Stimulated activated CD4-positive, alpha-beta T cell treated with anti-CD3 and anti-CD28 coated beads, Interleukin-2, amount 100 ng/mL, for 4 hours (primary cell): ENCODE measurements at regions not wholly inside any gene's neighbourhood (a gene's known extent, or its start where the extent isn't known, plus 50 kb on each side); places are given as distances from the start of the nearest gene placed in this dataset.
"Not testable (repeated sequence)": the region's sequence is repeated elsewhere in the genome, so short reads cannot be mapped to it uniquely, and the experiment has no call there.

ENCODE experiments used
- DNase-seq: peaks from one replicate; pipeline ENCODE4 v3.0.0-alpha.2; 2020; ENCODE audit warnings: low read depth

- DNase-seq: no peak
Observed at GRCh38 chr6:165782812-165783211, 119.8 kb upstream of the PDE10A start.

DNA sequence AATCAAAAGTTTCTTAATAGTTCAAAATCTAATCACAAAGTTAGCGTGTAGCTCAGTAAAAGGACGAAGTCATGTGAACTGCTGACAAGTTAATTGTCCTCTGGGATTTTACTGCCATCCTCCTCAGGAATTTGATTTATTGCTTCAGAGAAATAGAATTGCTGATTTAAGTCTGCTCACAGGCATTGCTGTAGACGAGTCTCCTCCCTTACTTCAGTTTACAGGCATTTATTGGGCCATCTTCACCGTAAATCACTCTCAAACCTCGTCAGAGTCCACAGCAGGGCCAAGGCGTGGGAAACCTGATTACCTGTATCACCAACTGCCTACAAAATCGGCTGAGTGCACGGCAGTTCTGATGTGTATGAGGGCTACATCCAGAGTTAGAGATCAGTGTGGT is 119.1 kb upstream of the PDE10A start:
- no peak for DNase-seq

DNA sequence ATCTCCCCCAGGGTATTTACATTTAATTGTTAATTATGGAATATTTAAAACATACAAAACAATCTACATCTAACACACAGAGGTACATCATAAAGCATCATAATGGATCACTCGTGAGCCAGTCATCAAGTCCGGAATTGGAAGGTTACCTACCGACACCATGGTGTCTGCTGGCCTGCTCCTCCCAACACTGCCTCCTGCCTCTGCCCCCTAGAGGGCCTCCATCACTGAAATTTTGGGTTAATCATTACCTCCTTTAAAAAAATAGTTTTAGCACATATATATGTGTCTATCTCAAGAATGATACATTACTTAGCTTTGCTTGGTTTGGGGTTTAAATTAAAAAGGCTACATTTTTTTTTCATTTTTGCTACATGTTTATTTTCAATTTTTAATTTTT is 114.6 kb upstream of the PDE10A start:
- DNase-seq: no peak

DNA sequence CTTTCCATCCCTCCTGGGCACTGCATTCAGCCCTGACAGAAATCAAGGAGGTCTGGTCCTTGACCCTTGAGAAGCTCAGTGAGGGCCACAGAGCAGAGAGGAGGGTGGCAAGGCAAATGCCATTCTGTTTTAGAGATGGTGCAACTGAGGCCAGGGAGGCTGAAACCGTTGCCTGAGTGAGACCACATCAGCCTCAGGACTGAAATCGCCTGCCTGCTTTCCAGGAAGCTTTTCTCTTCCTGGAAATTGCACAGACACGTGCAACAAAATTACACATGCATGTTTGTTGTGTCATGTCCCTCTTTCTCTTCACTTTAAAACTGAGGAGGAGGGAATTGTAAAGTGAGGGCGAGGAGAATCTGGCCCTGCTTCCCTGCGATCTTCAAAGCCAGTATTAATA is 113.7 kb upstream of the PDE10A start:
- DNase-seq: no peak

DNA sequence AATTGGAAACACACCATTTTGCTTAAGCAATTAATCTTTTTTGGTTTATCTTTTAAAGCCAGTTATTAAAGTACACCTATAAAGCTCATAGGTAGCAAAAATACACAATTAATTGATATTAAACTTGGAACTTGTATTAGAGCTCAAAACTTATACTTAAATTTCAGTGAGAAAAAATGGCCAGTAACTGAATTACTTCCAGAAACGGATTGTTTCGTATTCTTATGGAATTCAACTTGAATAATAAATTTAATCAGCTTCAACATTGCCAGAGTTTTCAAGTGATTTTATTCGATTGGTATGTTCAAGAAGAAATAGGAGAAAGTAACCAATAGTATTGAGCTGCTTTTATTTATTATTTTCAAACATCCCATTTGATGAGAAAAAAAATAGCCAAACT is 112.7 kb upstream of the PDE10A start:
- DNase-seq: no peak

DNA sequence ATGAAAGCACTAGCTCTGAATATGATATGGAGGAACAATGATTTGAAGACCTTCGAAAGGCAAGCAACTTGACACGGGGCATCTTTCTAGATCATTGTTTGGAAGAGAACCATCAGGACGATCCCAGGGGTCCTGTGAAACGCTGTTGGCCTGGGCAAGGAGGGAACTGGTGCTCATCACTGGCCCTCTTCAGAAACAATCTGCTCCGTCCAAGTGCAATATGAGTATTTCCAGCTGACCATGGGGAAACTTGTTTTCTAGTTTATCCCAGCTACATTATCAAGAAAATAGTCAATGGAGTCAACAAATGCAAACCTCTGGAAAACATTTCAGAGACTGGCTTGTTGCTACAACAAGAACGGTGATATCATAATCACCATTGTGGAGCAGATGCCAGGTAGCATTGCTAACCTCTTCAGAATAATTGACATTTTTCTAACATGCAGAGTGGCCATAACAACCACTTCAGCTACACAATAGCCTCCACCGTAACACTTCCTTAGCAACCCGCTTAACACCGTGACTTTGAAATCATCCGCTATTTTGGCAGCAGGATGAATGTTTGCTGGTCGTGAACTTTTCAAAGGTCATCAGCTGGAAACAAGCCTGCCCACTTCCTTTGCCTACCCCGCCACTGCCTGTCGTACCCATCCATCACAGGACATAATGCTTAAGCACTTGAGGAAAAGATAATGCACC is 112.0 kb upstream of the PDE10A start:
- no peak for DNase-seq

- DNase-seq: no peak
Observed at GRCh38 chr6:165770397-165771082, 107.5 kb upstream of the PDE10A start.

DNA sequence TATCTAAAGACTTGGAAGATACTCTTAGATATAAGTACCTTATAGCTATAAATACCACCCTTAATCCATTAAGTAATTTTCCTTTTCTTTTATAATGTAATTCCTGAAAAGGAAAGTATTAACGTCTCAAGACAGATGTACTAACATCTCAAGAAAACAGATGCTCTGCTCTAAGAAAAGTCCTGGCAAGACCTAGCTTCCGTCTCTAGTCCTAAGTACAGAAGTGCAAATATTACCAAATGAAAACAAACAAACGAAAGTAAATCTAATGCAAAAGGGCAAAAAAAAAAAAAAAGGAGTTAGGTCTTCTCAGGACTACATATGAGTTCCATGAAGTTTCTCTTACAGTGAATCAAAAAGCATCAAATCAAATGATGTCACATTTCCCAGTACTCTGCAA is 106.8 kb upstream of the PDE10A start:
- no peak for DNase-seq

DNA sequence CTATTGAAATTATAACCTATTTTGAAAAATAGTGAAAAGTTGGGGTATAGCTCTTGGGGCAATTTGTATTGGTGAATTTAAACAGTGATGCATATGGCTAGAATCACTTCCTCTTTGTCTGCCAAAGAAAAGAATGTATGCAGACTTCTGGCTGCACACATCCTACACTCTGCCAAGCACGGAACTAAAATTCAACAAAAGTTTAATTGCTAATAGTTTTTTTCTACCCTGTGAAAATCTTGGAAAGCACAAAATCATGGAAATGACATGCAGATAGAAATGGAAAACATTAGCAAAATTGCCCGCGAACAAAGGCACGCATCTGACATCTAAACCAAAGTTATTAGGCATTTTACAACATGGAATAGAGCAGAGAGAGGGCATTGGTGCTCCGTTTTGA is 106.4 kb upstream of the PDE10A start:
- DNase-seq: no peak

- DNase-seq: no peak
Observed at GRCh38 chr6:165768961-165769360, 105.9 kb upstream of the PDE10A start.

GRCh38 chr6:165767228-165767627 is 104.2 kb upstream of the PDE10A start:
- DNase-seq: no peak

DNA sequence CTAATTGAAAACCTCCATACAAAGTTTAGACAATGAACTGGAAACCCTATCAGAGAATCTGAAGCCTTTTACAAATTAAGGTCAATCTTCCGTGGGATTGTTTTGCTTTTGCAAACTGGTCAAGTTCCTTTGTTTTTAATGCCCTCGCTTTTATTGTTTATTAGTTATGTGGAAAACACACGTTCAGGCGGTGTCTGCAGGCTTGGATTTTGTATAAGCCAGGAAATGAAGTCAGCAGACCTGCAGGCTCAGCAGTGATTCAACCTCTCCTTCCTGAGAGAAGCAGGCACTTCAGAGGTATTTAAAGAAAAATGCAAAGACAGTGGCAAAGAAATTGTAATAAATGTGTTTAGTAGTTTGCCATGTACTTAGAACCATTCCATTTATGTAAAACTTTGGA is 103.4 kb upstream of the PDE10A start:
- no peak for DNase-seq

GRCh38 chr6:165766026-165766425 is 103.0 kb upstream of the PDE10A start:
- no peak for DNase-seq

DNA sequence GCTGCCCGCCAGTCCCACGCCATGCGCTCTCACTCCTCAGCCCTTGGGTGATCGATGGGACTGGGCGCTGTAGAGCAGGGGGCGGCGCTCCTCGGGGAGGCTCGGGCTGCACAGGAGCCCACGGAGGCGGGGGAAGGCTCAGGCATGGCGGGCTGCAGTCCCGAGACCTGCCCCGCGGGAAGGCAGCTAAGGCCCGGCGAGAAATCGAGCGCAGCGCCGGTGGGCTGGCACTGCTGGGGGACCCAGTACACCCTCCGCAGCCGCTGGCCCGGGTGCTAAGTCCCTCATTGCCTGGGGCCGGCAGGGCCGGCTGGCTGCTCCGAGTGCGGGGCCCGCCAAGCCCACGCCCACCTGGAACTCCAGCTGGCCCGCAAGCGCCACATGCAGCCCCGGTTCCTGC is 102.2 kb upstream of the PDE10A start:
- not testable (repeated sequence) for DNase-seq

GRCh38 chr6:165762876-165763275 is 99.8 kb upstream of the PDE10A start:
- no peak for DNase-seq

DNA sequence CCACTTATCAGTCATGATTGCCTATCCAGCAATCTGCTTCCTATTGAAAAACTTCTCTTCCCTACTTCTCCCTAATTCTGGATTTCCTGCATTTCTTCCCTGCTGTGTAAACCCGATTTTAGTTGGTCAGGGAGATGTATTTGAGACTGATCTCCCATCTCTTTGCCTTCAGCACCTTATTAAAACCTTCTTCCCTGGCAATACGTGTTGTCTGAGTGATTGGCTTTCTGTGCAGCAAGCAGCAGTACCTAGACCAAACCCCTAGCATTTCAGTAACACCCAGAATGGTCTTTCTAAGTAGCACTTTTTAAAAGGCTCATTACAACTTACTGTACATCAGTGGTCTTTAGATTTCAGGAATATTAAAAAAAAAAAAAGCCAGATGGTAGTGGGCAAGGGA is 99.1 kb upstream of the PDE10A start:
- no peak for DNase-seq

DNA sequence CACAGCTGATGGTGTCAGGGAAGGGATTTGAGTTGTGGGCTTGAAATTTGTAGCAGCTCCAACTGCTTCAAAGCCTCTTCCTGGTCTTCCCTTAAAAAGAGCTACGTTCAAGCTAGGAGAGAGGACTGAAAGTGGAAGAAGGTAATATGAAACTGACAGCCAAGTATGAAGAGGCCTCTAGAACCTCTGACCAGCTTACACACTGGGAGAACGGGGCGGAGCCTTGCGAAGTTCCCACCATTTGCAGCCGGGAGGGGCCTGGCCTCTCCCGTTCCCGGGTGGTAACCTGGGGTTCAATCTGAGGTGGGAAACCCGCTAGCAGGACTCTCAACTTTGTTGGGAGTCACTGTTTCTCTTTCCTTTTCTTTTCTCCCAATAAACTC is 97.8 kb upstream of the PDE10A start:
- no peak for DNase-seq

DNA sequence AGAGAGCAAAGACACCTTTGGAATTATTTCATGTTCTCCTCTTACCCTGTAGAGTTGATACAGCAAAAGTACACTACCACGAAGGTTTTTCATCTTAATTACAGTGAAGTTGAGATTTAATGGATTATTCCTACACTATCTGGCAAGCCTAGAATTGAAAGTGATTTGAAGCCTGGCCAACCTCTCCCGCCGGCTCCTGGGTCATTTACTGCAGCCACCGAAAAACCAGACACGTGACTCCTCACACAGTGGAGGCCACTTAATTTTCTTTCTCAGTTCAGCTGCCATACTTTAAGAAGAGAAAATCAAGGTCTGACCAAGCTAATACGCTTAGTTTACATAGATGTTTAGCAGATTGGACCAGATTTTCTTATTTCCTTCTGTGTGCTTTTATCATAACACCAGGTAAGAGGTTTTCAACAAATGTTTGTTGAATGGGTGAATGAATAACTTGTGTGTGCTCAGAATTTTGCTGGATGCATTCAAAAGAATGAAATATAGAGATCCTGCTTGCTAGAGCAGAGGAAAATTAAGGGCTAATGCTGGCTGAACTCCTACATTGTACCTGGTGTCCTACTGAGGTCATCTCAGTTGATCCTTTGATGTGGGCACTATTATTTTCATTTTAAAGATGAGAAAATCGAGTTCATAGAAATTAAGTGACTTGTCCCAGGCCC is 97.2 kb upstream of the PDE10A start:
- DNase-seq: no peak

DNA sequence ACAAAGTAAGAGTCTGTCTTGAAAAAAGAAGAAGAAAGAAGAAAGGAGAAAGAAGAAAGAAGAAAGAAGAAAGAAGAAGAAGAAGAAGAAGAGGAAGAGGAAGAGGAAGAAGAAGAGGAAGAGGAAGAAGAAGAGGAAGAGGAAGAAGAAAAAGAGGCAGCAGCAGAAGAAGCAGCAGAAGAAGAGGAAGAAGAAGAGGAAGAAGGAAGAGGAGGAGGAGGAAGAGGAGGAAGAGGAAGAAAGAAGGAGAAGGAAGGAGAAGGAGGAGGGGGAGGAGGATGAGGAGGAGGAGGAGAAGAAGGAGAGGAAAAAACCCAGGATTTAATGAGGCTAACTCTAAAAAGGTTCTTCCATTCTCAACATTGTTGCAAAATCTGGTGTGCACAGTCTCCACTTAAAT is 95.4 kb upstream of the PDE10A start:
- DNase-seq: no peak

DNA sequence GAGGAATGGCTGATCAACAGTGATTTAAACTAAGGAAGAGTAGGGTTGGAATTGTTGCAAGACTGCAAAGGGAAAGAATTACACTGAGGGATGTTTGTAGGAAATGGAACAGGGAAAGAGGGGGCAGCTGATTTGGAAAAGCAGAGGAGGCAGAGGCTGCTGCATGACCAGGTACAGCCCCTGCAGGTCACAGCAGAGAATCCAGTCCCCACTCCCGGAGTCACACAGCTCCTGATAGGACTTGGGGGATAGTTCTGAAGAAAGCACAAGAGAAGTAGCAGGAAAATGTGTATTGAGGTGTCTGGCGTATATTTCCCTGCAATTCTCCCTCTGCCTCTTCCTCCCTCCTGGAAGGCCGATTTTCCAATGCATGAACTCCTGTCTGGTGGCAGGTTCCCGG is 92.5 kb upstream of the PDE10A start:
- DNase-seq: no peak

GRCh38 chr6:165753506-165753905 is 90.5 kb upstream of the PDE10A start:
- no peak for DNase-seq

- no peak for DNase-seq
Observed at GRCh38 chr6:165752451-165752850, 89.4 kb upstream of the PDE10A start.

DNA sequence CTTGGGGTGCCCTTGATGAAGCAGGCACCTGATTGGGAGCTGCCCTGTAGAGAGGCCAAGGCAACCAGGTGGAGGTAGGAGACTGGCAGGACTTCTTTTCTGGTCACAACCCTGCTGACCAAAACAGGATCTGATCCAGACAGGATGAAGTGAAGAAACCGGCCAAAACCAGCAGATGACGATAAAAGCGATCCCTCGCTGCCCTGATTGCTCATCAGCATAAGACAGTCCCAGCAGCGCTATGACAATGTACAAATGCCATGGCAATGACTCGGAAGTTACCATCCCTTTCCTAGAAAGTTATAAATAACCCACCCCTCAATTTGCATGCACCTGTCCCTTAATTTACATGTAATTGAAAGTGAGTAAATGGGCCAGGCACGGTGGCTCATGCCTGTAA is 88.4 kb upstream of the PDE10A start:
- DNase-seq: no peak

GRCh38 chr6:165749163-165749562 is 86.1 kb upstream of the PDE10A start:
- DNase-seq: no peak
